Ammon's horn (tissue), 1 donor: ENCODE measurements at regions not wholly inside any gene's neighbourhood (a gene's known extent, or its start where the extent isn't known, plus 50 kb on each side); places are given as distances from the start of the nearest gene placed in this dataset.
"Not testable (repeated sequence)": the region's sequence is repeated elsewhere in the genome, so short reads cannot be mapped to it uniquely, and the experiment has no call there.

Source experiments
- DNase-seq: peaks from one replicate; pipeline ENCODE4 v3.0.0-alpha.2; 2016; ENCODE audit warnings: low spot score

DNA sequence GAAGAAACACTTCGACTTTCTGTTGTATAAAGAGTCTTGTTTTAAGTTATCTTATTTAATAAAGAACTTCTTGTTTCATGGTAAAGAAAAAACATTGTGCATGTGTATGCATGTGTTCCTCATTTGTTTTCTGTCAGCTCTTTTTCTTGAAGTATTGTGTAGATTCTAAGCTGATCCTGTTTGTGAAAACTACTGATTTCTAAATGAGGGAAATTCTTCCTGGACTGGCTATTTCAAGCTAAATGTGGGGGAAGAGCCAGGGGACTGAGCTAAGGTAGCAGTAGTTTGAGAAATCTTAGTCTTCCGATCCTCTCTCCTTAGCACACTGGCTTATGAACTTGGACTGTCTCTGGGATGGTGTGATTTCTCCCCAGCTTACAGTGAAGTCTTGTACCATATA is 56.4 kb upstream of the RBMS1 start:
- no peak for DNase-seq

DNA sequence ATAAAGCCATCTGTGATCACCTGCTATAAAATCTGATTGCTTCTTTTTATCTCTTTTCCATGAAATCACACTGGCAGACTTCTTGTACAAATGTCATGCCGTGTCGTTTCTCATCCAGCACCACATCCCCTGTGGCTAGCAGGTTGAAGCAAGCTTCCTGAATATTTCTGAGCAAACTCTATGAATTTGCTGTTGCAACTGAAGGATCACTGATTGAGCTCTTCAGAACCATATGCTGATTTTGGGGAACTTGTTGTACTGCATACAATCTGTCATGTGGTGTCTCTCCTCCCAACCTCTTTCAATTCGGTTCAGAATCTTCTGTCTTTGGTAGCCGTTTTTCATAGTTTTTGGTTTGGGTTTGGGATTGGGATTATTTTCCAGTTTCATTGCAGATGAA is 57.7 kb upstream of the RBMS1 start:
- peak; percentile 7 for DNase-seq

DNA sequence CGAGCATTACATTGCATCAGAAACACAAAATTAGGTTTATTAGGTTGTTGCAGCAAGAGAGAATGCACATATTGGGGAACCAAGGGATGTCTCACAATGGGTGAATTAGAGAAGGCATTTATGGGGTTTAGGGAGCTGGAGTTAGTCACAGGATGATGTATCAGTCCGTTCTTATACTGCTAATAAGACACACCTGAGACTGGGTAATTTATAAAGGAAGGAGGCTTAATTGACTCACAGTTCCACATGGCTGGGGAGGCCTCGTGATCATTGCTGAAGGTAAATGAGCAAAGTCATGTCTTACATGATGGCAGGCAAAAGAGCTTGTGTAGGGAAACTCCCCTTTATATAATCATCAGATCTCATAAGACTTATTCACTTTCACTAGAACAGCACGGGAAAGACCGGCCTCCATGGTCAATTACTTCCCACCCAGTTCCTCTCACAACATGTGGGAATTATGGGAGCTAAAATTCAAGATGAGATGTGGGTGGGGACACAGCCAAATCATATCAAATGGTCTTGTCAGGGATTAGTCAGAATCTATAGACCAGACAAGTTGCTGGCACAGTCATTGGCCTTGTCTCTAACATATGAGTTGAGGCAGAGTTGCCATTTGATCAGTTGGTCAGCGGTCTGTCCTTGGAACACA is 61.9 kb upstream of the RBMS1 start:
- no peak for DNase-seq

DNA sequence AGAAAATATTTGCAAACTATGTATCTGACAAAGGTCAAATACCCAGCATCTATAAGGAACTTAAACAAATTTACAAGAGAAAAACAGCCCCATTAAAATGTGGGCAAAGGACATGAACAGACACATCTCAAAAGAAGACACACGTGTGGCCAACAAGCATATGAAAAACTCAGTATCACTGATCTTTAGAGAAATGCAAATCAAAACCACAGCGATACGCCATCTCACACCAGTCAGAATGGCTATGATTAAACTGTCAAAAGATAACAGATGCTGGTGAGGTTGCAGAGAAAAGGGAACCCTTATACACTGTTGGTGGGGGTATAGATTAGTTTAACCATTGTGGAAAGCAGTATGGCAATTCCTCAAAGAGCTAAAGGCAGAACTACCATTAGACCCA is 64.3 kb upstream of the RBMS1 start:
- no peak for DNase-seq

DNA sequence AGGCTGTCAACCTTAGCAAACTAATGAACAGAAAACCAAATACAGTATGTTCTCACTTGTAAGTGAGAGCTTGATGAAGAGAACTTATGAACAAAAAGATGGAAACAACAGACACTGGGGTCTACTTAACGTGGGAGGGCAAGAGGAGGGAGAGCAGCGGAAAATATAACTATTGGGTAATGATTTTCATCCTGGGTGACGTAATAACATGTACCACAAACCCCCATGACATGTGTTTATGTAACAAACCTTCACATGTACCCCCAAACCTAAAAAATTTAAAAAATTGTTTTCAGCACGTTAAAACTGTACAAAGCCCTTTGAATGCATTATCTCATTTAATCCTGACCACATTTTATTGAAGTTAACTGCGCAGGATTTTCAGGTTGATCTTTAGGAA is 64.9 kb upstream of the RBMS1 start:
- DNase-seq = no peak

DNA sequence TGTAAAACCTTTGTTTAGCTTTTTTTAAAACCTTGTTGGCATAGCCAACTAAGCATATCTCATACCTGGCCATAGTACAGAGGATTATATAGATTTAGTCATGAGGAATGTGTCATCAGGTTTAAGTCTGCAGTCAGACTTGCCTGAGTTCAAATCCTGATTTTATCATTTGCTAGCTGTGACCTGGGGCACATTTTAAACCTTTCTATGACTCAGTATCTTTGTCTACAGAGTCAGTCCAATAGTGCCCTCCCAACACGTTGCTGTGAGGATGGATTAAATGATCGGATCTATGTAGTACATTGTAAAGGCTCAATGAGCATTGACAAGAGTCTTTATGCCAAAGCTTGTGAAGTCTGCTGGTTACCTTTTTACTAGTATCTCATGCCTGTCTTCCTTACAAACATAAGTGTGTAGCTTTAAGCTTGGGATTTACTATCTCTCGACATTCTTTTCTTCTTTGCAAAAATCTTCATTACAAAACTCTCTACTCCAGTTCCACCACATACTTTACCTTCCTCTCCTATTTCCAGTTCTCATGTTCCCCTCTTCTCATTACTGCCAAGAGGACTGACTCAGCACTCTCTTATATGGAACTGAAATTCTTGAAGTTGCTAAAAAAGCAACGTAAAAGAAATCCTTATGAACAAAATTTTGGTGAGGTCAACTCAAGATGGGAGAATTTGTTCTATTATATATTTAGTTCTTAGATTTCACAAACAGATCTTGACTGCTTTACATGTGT is 68.1 kb upstream of the RBMS1 start:
- no peak for DNase-seq

DNA sequence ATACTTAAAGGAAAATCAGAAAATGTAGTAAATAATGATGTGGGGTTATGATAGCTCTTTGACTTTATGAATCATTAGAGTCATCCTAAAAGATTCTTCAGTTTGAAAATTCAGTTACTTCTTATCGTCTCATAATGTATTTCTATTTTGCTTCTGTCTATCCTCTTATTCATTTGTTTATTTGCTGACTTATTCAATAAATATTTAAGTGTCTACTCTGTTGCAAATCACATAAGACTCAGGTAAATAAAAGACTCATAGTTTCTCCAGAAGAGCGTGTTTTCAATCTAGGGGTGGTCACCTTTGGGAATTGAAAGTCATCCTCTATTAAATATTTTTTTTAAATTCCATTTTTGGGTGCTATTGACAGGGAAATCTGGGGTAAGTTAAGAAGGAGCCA is 69.1 kb upstream of the RBMS1 start:
- no peak for DNase-seq

DNA sequence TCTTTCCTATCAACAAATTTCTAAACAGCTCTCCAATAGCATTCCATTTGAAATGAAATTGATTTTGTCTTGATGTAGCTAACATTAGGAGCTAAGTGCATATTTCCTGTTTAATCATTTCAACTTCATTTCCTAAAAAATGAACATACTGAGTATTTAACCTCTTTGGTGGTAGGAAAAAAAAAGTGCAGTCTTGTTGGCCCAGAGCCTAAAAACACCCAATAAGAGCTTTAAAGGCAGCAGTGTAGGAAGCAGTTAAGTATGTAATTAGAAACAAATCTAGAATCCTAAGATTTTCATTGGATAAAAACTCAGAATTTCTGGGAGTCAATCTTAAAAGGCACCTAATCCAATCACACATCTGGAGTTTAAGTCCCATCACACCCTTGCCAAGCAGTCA is 71.0 kb upstream of the RBMS1 start:
- DNase-seq = no peak

DNA sequence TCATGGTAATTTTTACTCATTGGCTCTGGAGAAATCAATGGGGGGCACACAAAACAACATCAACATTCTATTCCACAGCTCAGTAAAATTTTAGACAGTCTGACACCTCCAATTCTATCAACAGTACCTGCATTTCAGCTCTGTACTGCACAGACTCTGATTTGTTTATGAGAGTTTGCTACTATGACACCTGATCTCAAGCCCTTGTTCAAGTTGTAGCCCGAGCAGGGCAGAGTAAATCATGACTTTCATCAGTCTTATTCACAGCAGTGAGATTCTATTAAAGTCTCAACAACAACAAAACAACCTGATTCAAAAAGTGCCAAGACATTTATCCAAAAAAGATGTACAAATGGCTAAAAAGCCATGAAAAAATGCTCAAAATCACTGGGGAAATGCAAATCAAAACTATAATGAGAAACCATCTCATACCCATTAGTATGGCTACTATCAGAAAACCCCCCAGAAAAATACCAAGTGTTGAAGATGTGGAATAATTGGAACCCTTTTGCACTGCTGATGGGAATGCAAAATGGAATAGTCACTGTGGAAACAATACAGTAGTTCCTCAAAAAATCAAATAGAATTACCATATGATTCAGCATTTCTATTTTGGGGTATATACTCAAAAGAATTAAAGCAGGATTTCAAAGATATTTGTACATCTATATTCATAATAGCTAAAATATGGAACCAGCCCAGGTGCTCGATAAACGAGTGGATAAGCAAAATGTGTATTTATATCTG is 71.7 kb upstream of the RBMS1 start:
- no peak for DNase-seq

DNA sequence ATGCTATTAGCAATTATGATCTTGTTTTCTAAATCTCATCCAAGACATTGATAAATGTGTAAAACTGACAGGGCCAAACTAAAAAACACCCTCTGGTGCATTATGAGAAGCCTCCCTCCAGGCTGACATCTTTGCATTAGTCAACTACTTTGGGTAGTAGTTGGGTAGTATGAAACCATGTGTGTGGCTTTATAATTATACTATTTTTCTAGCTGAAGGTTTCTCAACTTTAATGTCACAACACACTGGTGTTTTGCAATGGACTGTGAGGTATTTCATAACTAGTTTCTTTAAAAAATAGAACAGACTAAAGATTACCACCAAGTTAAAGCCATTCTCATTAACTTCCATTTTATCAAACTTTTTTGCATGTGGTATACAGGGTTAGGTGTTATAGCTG is 73.1 kb upstream of the RBMS1 start:
- DNase-seq = no peak

DNA sequence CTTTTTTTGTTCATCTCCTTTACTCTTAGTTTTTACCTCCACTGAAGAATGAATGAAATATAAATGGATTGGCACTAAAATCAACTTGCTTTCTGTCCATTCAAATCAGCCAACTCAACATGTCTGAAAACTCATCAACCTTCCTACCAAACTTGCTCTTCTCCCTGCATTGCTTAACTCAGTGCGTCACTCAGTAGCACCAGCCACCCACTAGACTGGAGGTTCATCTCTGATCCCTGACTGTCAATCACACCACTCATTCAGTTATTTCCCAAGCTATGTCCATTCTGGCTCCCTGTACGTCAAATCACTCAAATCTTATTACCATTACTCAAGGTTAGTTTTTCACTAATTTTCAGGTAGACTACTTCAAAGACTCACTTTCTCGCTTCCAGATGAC is 75.2 kb upstream of the RBMS1 start:
- DNase-seq = no peak

DNA sequence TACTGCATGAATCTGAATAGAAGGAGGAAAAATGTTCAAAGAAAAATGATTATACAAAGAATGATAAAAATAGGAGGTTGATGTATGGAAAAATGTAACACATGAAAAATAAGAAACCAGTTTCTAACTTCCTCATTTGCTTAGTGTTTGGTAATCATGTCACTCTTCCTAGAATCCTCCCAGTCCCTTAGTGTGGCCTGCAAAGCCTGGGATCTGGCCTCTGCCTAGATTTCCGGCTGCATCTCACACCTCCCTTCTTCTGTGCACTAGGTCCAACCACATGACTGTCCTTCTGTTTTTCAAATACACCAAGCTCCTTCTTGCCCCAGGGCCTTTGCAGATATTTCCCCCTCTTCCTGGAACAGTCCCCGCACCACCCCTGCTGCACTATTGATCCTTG is 76.8 kb upstream of the RBMS1 start:
- DNase-seq = no peak

DNA sequence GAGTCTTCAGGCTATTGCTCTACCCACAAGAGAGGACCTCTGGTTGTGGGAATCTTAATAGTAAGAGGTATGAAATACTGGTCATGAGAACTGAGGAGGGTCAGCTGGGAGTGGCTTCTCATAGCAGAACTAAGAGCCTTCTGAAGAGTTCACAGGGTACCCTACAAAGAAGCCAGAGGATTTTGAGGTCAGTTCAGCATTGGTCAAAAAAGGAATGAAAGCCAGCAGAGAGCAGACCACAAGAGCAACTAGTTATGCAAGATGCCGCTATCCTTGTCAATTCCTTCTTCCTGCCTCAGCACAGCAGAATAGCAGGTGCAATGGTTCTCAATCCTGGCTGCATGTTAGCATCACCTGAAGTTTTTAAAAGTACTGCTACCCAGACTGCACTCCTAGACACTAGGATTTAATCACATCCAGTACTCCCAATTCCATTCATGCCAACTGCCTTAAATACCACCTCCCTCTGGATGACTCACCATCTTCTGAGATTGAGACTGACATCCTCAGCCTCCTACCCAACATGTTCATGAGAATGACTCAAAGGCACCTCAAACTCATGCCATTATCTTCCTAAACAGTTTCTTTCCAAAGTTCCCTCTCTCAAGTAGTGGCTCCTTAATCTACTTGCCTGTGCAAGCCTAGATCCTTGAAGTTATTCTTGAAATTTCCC is 81.0 kb upstream of the RBMS1 start:
- no peak for DNase-seq

DNA sequence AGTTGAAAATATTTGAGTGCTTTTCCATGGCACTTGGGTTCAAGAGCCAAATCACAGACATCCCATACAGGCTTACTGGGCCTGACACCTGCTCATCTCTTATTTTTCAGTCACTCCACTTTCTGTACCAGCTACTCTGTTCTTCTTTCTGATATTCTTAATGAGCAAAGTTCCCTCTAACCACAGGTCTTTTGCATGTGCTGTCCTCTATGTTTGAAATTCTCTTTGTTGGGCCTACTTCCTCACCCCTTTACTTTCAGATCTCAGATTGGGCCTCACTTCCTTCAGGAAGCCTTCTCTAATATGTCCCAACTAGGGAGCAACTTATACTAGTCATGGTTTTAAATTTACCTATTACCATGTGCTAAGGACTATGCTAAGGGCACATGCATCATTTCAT is 81.8 kb upstream of the RBMS1 start:
- DNase-seq = no peak

DNA sequence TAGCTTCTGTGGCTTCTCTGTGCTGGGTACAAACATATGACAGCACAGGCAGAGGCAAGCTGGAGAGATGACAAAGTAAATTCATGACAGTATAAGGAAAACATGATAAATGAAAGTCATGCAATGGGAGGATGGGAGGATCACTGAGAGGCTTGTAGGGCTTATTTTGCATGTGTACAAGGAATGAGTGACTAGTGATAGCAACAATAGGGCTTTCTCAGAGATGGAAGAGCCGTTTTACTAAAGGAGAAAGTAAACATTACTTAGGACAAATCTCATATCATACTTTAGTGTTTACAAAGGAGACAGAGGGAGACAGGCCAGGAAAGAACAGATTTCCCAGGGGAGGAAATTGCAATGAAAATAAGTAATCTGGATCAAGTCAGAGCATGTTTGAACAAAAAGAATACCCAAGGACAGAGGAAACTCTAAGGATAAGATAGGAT is 82.5 kb upstream of the RBMS1 start:
- DNase-seq = no peak

DNA sequence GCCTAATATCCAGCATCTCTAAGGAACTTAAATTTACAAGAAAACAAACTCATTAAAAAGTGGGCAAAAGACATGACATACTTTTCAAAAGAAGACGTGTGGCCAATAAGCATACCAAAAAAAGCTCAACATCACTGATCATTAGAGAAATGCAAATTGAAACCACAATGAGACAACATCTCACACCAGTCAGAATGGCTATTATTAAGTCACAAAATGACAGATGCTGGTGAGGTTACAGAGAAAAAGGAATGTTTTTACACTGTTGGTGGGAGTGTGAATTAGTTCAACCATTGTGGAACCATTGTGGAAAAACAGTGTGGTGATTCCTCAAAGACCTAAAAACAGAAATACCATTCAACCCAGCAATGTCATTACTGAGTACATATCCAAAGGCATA is 83.5 kb upstream of the RBMS1 start:
- DNase-seq = not testable (repeated sequence)

DNA sequence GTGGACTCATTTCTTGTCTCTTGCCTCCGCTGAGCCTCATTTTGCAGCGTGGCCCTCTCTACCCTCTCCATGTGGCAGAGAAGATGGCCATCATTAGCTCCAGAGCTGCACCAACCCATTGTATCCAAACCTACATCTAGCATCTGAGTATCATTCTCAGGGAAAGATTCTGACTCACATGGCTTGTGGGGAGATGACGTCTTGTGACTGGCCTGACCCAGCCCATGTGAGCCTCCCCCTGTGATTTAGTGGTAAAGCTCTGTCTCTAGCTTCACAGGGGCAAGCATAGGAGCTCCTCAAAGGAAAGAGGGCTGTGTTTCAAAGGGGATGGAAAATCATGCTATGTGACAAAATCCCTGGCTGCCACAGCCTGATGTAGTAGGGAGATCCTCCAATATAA is 87.4 kb upstream of the RBMS1 start:
- DNase-seq = no peak

DNA sequence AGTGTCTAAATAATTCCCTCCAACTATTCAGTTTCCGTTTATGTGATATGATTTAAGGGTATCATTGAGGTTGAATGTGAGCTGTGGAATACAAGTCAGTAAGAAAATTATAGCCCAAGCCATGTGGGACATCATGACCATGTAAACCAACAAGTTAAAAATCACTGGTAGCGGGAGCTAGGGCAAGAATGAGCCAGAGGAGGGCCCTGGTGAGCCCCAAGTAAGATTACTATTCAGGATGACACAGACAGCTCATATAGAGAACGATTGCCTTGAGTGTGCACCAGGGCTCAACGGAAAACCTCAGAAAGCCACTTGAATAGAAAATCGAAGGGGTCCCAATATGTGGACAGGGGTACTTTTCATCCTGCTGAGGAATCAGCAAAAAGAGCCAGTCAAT is 87.8 kb upstream of the RBMS1 start:
- DNase-seq = no peak

DNA sequence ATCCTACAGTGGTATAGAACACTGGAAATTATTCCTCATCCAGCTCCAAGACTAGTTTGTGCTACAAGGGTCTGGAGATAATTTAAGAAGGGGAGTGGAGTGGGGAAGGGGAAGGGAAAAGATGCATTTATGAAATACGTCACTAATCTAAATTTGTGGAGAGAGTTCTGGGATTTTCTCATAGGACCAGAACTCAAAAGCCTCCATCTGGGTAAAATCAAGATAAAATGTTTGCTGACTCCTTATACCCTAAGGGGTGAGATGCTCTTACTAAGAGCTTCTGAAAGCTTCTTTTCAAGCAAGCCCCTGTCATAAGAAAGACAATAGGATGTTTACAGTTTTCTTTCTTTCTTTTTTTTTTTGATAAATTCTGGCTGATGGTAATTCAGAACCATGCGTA is 88.5 kb upstream of the RBMS1 start:
- DNase-seq = no peak

DNA sequence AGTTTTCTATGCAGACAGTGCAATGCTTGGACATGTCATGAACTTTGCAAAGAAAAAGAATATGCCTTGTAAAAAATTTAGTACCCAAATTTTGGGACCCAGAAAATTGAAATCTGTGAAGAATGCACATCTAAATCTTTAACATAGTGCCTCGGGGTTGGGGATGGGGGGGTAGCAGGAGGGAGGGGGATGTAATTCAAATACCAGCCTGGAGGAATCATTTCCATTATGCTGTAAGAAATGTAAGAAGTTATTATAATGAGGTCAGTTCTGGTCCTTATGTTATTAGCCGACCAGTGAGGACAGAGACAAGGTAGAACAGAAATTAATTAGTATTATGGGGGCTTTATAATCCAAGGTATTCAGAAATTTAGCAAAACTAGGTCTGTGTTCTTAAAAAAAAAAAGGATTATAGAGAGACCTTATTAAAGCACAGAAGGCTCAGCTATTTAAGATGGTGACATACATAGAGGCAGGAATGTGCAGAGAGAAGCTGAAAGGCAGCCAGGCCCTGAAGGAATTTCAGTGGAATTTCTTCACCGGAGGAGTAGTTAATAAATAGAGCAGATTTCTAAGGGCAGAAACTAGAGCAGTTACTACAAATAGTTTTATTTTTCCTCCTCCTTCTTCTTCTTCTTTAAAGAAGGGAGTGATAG is 89.0 kb upstream of the RBMS1 start:
- DNase-seq = no peak

DNA sequence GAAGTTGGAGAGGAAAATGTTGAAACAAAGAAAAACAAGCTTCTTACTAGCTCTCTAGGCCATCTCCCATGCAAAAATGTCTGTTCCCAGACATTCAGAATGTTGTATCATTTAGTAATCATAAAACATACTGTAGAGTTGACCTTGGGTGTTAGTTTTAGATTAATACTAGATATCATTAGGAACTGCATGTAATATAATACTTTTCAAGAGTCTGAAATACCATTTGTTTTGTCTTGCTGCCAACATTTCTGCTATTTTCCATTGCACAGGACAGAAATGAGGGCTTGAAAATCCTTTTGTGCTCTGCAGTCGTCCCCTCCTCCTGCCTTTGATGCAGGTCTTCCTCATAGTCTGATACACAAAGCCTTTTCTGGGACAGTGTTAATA is 89.5 kb upstream of the RBMS1 start:
- DNase-seq = no peak

DNA sequence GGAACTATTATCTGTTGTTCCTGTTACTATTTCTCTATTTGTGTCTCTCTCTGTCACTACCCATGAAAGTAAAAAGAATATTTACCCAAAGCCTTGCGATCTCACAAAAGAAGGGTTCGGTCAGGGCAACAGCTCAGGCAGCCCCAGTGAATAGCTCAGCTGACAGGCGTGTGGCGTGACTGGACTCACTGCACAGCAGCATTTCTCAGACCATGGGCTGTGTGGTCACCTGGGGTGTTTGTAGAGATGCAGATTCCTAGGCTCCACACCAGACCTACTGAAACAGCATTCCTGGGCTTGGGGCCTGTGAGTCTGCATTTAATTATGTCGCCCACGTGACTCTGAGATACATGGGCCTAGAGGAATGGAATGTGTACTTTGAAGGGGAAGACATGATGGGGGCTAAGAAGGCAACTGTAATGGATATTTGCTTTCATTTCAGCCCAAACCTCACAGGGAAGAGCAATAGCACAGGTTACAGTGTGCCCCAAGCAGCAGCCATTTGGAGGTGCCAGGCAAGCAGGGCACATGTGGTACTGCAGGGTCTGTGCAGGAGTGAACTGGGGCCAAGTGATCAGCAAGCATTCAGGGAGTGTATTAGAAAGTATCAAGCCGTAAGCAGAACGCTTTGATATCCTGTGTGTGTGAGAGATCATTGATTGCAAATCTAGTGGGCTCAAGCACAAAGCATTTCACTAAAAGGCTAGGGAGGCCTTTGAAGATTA is 90.4 kb upstream of the RBMS1 start:
- DNase-seq = no peak
